Ascending aorta (tissue), 2 donors: ENCODE measurements at regions not wholly inside any gene's neighbourhood (a gene's known extent, or its start where the extent isn't known, plus 50 kb on each side); places are given as distances from the start of the nearest gene placed in this dataset.

ENCODE experiments used
- DNase-seq, 2 donors: peaks; one replicate each; pipeline ENCODE4 v3.0.0-alpha.2; 2019; ENCODE audit warnings: low spot score in 2 of 2
- H3K27ac ChIP-seq, 2 donors: fragments of 200-600 bp; sonication (generic); one replicate each; pipeline ENCODE4 v1.5.1; 2016 to 2017; ENCODE audit warnings: mild to moderate bottlenecking in 1 of 2
- H3K27me3 ChIP-seq: fragments of 200-600 bp; sonication (generic); one replicate; pipeline ENCODE4 v1.5.1; 2017
- H3K36me3 ChIP-seq, 2 donors: fragments of 200-600 bp; sonication (generic); one replicate each; pipeline ENCODE4 v1.5.1; 2016
- H3K4me1 ChIP-seq, 2 donors: fragments of 200-600 bp; sonication (generic); one replicate each; pipeline ENCODE4 v1.5.1; 2016 to 2017; ENCODE audit warnings: mild to moderate bottlenecking in 1 of 2
- H3K4me3 ChIP-seq, 2 donors: fragments of 200-600 bp; sonication (generic); one replicate each; pipeline ENCODE4 v1.5.1; 2016 to 2017; ENCODE audit warnings: mild to moderate bottlenecking in 1 of 2
- H3K9me3 ChIP-seq, 2 donors: fragments of 200-600 bp; sonication (generic); one replicate each; pipeline ENCODE4 v1.5.1; 2016
- CTCF ChIP-seq, 3 experiments: fragments of 200-600 bp in 2 of 3; fragments of 450-650 bp in 1 of 3; sonication (generic) in 2 of 3; IDR thresholded peaks; one replicate each; pipeline ENCODE4 v1.5.1; 2016 to 2019; ENCODE audit warnings: antibody characterized with exemption in 3 of 3, mild to moderate bottlenecking in 1 of 3, moderate library complexity in 1 of 3
- intact Hi-C: fragments of 100-400 bp; cut with DNase I; formaldehyde crosslinking; loops from one replicate; pipeline ENCODE4 v1.15.1; 2023

GRCh38 chrX:39104745-39105144 is 303.5 kb downstream of the MID1IP1 start:
- no peaks in the 10 kb centered on the region for H3K9me3 ChIP-seq
- no peaks in the 10 kb centered on the region for H3K36me3 ChIP-seq
- no peaks in the 10 kb centered on the region for H3K27me3 ChIP-seq
- intact Hi-C loops = no loop called here
- no peak for DNase-seq
- H3K4me1 ChIP-seq = no peaks in the 10 kb centered on the region
- TF ChIP-seq CTCF (IDR thresholded peaks at IDR 0.05) = no peak
- H3K27ac ChIP-seq = no peak overlapping the region
- H3K4me3 ChIP-seq = no peak overlapping the region

DNA sequence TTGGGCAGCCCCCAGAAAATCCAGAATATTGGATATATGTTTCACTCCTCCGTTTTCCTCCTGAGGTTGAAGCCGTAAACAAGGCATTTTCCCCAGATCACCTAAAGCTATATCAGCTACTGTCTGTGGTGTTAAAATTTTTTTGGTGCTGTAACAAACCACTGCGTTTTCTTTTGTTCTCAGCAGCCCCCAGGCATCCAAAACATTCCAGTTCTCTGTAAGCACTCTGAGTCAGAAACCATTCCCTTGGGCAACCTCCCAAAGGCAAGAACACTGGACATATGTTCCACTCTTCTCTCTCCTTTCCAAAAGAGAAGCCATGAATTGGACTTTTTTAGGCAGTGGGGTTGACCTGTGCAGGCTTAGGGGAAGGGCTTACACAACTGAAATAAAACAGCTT is 310.9 kb downstream of the MID1IP1 start:
- no peak for TF ChIP-seq CTCF (IDR thresholded peaks at IDR 0.05)
- no peaks in the 10 kb centered on the region for H3K4me1 ChIP-seq
- intact Hi-C loops = no loop called here
- no peaks in the 10 kb centered on the region for H3K27me3 ChIP-seq
- no peak overlapping the region for H3K27ac ChIP-seq
- no peak for DNase-seq
- H3K36me3 ChIP-seq = no peaks in the 10 kb centered on the region
- no peak overlapping the region for H3K4me3 ChIP-seq
- peaks cover 11 to 17% of the 10 kb centered on the region in 2 donors for H3K9me3 ChIP-seq

DNA sequence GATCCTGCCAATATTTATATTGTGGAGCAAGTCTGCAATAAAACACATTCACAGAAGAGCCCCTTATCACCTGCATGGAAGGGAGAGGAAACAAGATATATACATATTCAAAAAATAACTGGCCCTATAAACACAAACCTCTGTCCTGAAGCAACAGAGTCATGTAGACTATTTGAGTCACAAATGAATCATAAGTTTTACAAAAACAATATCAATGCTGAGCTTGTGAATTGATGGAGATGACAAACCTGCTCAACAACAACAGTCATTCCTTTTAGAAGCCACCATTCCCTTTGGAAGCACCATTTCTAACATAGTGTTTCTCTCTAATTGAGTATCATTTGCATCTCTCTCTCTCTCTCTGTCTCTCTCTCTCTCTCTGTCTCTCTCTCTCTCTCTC is 313.9 kb downstream of the MID1IP1 start:
- Histone ChIP-seq H3K4me1 (no peaks in the 10 kb centered on the region), H3K27me3 (no peaks in the 10 kb centered on the region), H3K4me3 (no peak overlapping the region), H3K9me3 (peaks cover 11 to 17% of the 10 kb centered on the region in 2 donors), H3K27ac (no peak overlapping the region), H3K36me3 (no peaks in the 10 kb centered on the region)
- TF ChIP-seq CTCF (IDR thresholded peaks at IDR 0.05) = no peak
- intact Hi-C loops = no loop called here
- DNase-seq = no peak

- H3K4me1 ChIP-seq = no peaks in the 10 kb centered on the region
- H3K27me3 ChIP-seq = no peaks in the 10 kb centered on the region
- no peaks in the 10 kb centered on the region for H3K36me3 ChIP-seq
- peaks cover 3 to 7% of the 10 kb centered on the region in 2 donors for H3K9me3 ChIP-seq
- intact Hi-C loops = no loop called here
- no peak overlapping the region for H3K27ac ChIP-seq
- TF ChIP-seq CTCF (IDR thresholded peaks at IDR 0.05) = no peak
- no peak for DNase-seq
- no peak overlapping the region for H3K4me3 ChIP-seq
Measured at GRCh38 chrX:39117101-39117500, 315.8 kb downstream of the MID1IP1 start.

GRCh38 chrX:39121903-39122302 is 320.6 kb downstream of the MID1IP1 start:
- H3K9me3 ChIP-seq = no peaks in the 10 kb centered on the region
- no peaks in the 10 kb centered on the region for H3K4me1 ChIP-seq
- intact Hi-C loops = no loop called here
- H3K27ac ChIP-seq = no peak overlapping the region
- no peak for TF ChIP-seq CTCF (IDR thresholded peaks at IDR 0.05)
- DNase-seq = no peak
- no peaks in the 10 kb centered on the region for H3K27me3 ChIP-seq
- H3K36me3 ChIP-seq = no peaks in the 10 kb centered on the region
- no peak overlapping the region for H3K4me3 ChIP-seq

GRCh38 chrX:39125834-39126233 is 324.6 kb downstream of the MID1IP1 start:
- intact Hi-C loops = no loop called here
- TF ChIP-seq CTCF (IDR thresholded peaks at IDR 0.05) = no peak
- Histone ChIP-seq H3K4me1 (no peaks in the 10 kb centered on the region), H3K27ac (no peak overlapping the region), H3K4me3 (no peak overlapping the region), H3K27me3 (no peaks in the 10 kb centered on the region), H3K36me3 (no peaks in the 10 kb centered on the region), H3K9me3 (no peaks in the 10 kb centered on the region)
- DNase-seq = no peak
